Hepatocyte (in vitro differentiated cells): ENCODE measurements at regions not wholly inside any gene's neighbourhood (a gene's known extent, or its start where the extent isn't known, plus 50 kb on each side); places are given as distances from the start of the nearest gene placed in this dataset.

Experiments used
- DNase-seq: peaks from one replicate; pipeline ENCODE4 v3.0.0-alpha.2; 2016; ENCODE audit warnings: low spot score
- H2AFZ ChIP-seq: fragments of 200-600 bp; sonication (generic); 2 replicates; pipeline ENCODE4 v1.6.0; 2016; ENCODE audit warnings: antibody characterized with exemption, mild to moderate bottlenecking
- H3K27ac ChIP-seq: fragments of 200-600 bp; sonication (generic); 2 replicates; pipeline ENCODE4 v1.5.1; 2016; ENCODE audit warnings: mild to moderate bottlenecking
- H3K27me3 ChIP-seq: fragments of 200-600 bp; sonication (generic); 2 replicates; pipeline ENCODE4 v1.6.1; 2016
- H3K36me3 ChIP-seq: fragments of 200-600 bp; sonication (generic); replicated peaks from 2 replicates; pipeline ENCODE4 v1.5.1; 2016; ENCODE audit warnings: low read depth; ENCODE audit not compliant: insufficient read depth
- H3K4me1 ChIP-seq: fragments of 200-600 bp; sonication (generic); 2 replicates; pipeline ENCODE4 v1.5.1; 2016; ENCODE audit warnings: mild to moderate bottlenecking, moderate library complexity; ENCODE audit not compliant: insufficient read depth
- H3K4me2 ChIP-seq: fragments of 200-600 bp; sonication (generic); 2 replicates; pipeline ENCODE4 v1.6.0; 2016
- H3K4me3 ChIP-seq: fragments of 200-600 bp; sonication (generic); 2 replicates; pipeline ENCODE4 v1.5.1; 2016; ENCODE audit warnings: mild to moderate bottlenecking
- H3K79me2 ChIP-seq: fragments of 200-600 bp; sonication (generic); 2 replicates; pipeline ENCODE4 v1.6.0; 2017; ENCODE audit warnings: mild to moderate bottlenecking
- H3K9me2 ChIP-seq: fragments of 200-600 bp; sonication (generic); replicated peaks from 2 replicates; pipeline ENCODE4 v1.6.0; 2017; ENCODE audit warnings: mild to moderate bottlenecking; ENCODE audit not compliant: insufficient read depth
- H3K9me3 ChIP-seq: fragments of 200-600 bp; sonication (generic); 2 replicates; pipeline ENCODE4 v1.5.1; 2016; ENCODE audit warnings: low read depth, mild to moderate bottlenecking
- H4K20me1 ChIP-seq: fragments of 200-600 bp; sonication (generic); 2 replicates; pipeline ENCODE4 v1.6.0; 2016; ENCODE audit warnings: mild to moderate bottlenecking; ENCODE audit not compliant: insufficient read depth, poor library complexity, severe bottlenecking
- CTCF ChIP-seq: fragments of 200-600 bp; sonication (generic); IDR thresholded peaks from 2 replicates; pipeline ENCODE4 v1.5.1; 2016; ENCODE audit warnings: antibody characterized with exemption, mild to moderate bottlenecking; ENCODE audit not compliant: poor library complexity
- EZH2 ChIP-seq: fragments of 200-600 bp; sonication (generic); IDR thresholded peaks from 2 replicates; pipeline ENCODE4 v1.6.1; 2016; ENCODE audit warnings: antibody characterized with exemption, mild to moderate bottlenecking, borderline replicate concordance
- EZH2phosphoT487 ChIP-seq: fragments of 200-600 bp; sonication (generic); IDR thresholded peaks from one replicate; pipeline ENCODE4 v1.6.1; 2018; ENCODE audit warnings: antibody characterized with exemption, mild to moderate bottlenecking, low read depth, moderate library complexity; ENCODE audit not compliant: unreplicated experiment, severe bottlenecking
- WGBS: methylation state at CpG from one replicate; pipeline ENCODE4 v1.1.6; 2016; ENCODE audit warnings: low lambda C conversion rate; ENCODE audit errors: missing lambda C conversion rate; 5-methylcytosine and 5-hydroxymethylcytosine counted together

GRCh38 chr12:125720961-125721360 is 655.7 kb downstream of the AACS start:
- no peaks in the 10 kb centered on the region for H3K36me3 ChIP-seq
- H3K27ac ChIP-seq: no peak overlapping the region
- H3K4me3 ChIP-seq: no peak overlapping the region
- H3K27me3 ChIP-seq: no peaks in the 10 kb centered on the region
- no peaks in the 10 kb centered on the region for H3K9me2 ChIP-seq
- no peaks in the 10 kb centered on the region for H3K4me1 ChIP-seq
- DNase-seq: no peak
- WGBS: 81% methylated on average over 10 of the region's 10 CpGs
- H3K79me2 ChIP-seq: no peaks in the 10 kb centered on the region
- no peak for TF ChIP-seq CTCF
- TF ChIP-seq EZH2phosphoT487: no peak
- no peak for TF ChIP-seq EZH2
- H3K9me3 ChIP-seq: no peaks in the 10 kb centered on the region
- no peak overlapping the region for H2AFZ ChIP-seq
- no peak overlapping the region for H3K4me2 ChIP-seq
- H4K20me1 ChIP-seq: no peaks in the 10 kb centered on the region

GRCh38 chr12:125734137-125734536 is 668.9 kb downstream of the AACS start:
- Histone ChIP-seq H2AFZ (no peak overlapping the region), H3K4me2 (no peak overlapping the region), H3K27ac (no peak overlapping the region), H3K27me3 (no peaks in the 10 kb centered on the region), H3K79me2 (no peaks in the 10 kb centered on the region), H3K4me1 (no peaks in the 10 kb centered on the region), H3K9me2 (no peaks in the 10 kb centered on the region), H3K36me3 (no peaks in the 10 kb centered on the region), H4K20me1 (no peaks in the 10 kb centered on the region), H3K4me3 (no peak overlapping the region), H3K9me3 (no peaks in the 10 kb centered on the region)
- DNase-seq: no peak
- TF ChIP-seq CTCF: no peak
- no peak for TF ChIP-seq EZH2
- TF ChIP-seq EZH2phosphoT487: no peak
- WGBS: 64% methylated on average over 1 of the region's 1 CpG

- H3K27ac ChIP-seq: no peak overlapping the region
- H3K79me2 ChIP-seq: no peaks in the 10 kb centered on the region
- WGBS: 96% methylated on average over 1 of the region's 1 CpG
- no peak overlapping the region for H3K4me2 ChIP-seq
- TF ChIP-seq EZH2phosphoT487 (no peak), CTCF (no peak), EZH2 (no peak)
- H3K9me2 ChIP-seq: no peaks in the 10 kb centered on the region
- no peak overlapping the region for H3K4me3 ChIP-seq
- no peaks in the 10 kb centered on the region for H3K36me3 ChIP-seq
- no peak overlapping the region for H2AFZ ChIP-seq
- no peaks in the 10 kb centered on the region for H3K4me1 ChIP-seq
- no peaks in the 10 kb centered on the region for H3K27me3 ChIP-seq
- DNase-seq: no peak
- no peaks in the 10 kb centered on the region for H4K20me1 ChIP-seq
- no peaks in the 10 kb centered on the region for H3K9me3 ChIP-seq
These were observed 673.0 kb downstream of the AACS start for GRCh38 chr12:125738211-125738610.

GRCh38 chr12:125742413-125742812 is 677.2 kb downstream of the AACS start:
- WGBS: 92% methylated on average over 8 of the region's 8 CpGs

More at GRCh38 chr12:125742413-125742812, 677.2 kb downstream of the AACS start:
- Histone ChIP-seq H3K4me2 (no peak overlapping the region), H3K36me3 (no peaks in the 10 kb centered on the region), H3K27ac (no peak overlapping the region), H3K4me1 (no peaks in the 10 kb centered on the region), H3K9me3 (no peaks in the 10 kb centered on the region), H3K79me2 (no peaks in the 10 kb centered on the region), H3K4me3 (no peak overlapping the region), H3K27me3 (no peaks in the 10 kb centered on the region), H4K20me1 (no peaks in the 10 kb centered on the region), H2AFZ (no peak overlapping the region), H3K9me2 (no peaks in the 10 kb centered on the region)
- TF ChIP-seq CTCF (no peak), EZH2phosphoT487 (no peak), EZH2 (no peak)
- DNase-seq: no peak
